ENCODE measurements at regions not wholly inside any gene's neighbourhood (a gene's known extent, or its start where the extent isn't known, plus 50 kb on each side); places are given as distances from the start of the nearest gene placed in this dataset.
"Not testable (repeated sequence)": the region's sequence is repeated elsewhere in the genome, so short reads cannot be mapped to it uniquely, and the experiment has no call there.

GRCh38 chr5:121503111-121503840 lies 348.4 kb upstream of the FTMT start:
- peak in 1 of 2 experiments; percentile 6 for DNase-seq

- no peak for DNase-seq
These were observed 334.7 kb upstream of the FTMT start for GRCh38 chr5:121516997-121517396.

DNA sequence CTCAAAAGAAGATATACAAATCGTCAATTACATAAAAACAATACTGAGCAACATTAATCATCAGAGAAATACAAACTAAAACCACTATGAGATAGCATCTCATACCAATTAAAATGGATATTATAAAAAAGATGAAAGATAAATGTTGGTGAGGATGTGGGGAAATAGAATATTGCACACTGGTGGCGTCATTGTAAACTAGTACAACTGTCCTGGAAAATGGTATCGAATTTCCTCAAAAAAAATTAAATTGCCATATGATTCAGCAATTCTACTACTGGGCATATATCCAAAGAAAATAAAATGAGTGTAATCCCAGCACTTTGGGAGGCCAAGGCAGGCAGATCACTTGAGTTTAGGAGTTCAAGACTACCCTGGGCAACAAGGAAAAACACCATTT lies 326.0 kb upstream of the FTMT start:
- DNase-seq = no peak

GRCh38 chr5:121526908-121527307 lies 324.8 kb upstream of the FTMT start:
- DNase-seq = no peak

GRCh38 chr5:121533814-121534213 lies 317.9 kb upstream of the FTMT start:
- no peak for DNase-seq

DNA sequence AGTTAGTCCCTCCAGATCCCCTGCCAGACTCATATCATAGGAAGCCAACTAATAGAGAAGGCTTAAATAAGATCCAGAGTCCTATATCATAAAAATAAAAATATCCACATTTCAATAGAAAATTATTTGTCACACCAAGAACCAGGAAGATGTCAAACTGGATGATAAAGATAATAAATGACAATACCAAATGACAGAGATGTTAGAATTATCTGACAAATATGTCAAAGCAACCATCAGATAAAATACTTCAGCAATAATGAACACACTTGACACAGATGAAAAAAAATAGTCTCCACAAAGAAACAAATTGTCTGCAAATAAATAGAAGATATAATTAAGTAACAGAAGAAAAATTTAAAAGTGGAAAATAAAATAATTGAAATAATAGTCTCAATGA lies 300.7 kb upstream of the FTMT start:
- DNase-seq = no peak

GRCh38 chr5:121559832-121560231 lies 291.9 kb upstream of the FTMT start:
- DNase-seq = no peak

DNA sequence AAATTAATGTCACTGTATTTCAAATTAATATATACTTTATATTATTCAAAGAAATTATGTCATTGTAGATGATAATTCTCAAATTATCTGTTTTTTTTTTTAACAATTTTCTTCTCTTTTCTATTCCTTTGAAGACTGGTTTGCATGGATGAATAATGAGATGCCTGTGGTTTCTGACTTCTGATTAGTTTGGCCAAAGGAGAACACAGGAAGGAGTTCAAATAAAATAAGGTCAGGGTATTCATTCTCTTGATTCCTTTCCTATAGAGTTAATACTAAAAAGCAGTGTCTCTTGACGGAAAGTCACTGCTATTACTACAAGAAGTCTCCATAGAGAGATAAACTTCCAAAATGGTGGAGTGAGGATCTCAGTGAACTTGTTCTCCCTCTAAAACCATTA lies 279.6 kb upstream of the FTMT start:
- no peak for DNase-seq

DNA sequence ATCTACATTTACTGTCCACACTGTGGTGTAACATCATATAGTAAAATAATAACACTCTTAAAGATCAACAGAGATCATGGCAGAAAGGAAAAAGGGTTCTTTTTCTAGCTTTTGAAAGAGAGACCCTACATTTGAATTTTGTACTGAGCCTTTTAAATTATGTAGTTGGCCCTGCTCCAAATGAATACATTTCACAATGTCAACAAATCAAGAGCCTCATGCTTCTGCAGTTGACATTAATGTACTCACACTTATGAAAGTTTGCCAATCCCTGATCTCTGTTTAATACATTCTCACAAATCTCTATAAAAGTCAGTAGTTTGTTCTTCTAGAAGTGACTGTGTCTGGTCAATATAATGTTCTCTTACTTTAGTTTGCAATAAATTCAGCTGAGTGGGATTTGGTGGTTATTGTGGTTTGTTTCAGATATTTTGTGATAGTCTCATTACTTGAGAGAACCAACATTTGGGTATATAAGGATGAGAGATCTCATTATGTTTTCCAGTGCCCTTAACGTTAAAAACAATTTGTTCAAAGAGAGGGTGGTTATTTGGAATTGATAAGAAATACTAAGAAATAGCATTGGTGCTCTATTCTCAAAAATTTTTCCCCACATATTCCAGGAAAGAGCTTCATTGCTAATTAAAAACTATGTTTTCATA lies 277.8 kb upstream of the FTMT start:
- DNase-seq = peak; percentile 26 to 60

GRCh38 chr5:121581588-121581987 lies 270.1 kb upstream of the FTMT start:
- no peak for DNase-seq

DNA sequence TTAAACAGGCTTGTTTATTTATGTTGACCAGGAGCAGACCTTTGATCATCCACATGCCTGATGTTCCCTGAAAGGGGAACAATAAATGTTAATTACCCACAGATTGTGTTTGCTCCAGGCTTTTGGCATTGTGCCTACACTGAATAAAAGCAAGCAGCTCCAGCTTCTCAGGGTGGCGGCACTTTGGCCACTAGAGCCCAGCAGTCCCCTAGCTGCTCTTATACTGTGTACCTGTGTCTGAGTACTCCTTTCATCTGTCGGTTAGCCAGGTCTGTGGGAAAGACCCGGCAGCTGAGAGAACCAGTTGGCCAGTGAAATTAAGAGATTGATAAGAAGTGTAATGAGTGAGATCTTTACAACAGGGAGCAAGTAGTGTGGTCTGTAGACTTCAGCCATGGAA lies 254.8 kb upstream of the FTMT start:
- no peak for DNase-seq

GRCh38 chr5:121608826-121609225 lies 242.9 kb upstream of the FTMT start:
- DNase-seq = no peak

GRCh38 chr5:121624035-121624434 lies 227.6 kb upstream of the FTMT start:
- DNase-seq = no peak

- no peak for DNase-seq
These were observed 222.9 kb upstream of the FTMT start for GRCh38 chr5:121628783-121629182.

DNA sequence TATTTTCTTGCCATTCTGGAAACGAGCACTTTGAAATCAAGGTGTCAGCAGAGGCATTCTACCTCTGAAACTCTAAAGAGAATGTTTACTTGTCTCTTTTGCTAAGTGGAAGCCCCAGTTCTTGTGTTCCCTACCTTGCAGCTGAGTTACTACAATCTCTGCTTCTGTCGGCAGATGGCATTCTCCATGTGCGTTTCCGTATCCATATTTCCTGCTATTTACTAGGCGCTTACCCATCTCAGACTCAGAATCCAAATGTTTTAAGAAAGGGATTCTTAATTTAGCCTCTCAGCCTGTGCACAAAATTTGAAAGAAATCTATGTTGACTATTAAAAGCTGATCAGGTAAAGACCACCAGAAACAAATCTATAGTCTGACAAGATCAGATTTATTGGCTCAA lies 221.3 kb upstream of the FTMT start:
- DNase-seq = peak; percentile 12 to 52

DNA sequence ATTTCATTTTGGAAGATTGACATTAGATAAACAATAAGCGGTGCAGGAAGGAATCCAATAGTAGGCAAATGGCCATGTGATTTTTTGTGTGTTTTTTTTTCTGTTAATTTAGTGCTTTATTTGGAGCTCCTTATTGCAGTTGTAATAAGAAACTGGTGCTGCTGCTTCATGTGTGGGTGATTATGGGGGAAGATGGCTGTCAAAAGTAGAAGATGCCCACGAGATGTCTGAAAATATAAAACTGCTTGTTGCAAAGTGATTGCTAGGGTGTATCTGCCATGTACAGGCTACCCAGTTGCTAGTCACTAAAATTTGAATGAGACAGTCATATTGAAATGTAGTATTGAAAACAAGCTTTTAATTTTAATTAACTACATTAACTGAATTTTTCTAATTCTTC lies 216.7 kb upstream of the FTMT start:
- DNase-seq = no peak

GRCh38 chr5:121638126-121638525 lies 213.6 kb upstream of the FTMT start:
- peak in 1 of 2 experiments; percentile 2 for DNase-seq

- peak in 1 of 2 experiments; percentile 34 for DNase-seq
These were observed 211.4 kb upstream of the FTMT start for GRCh38 chr5:121640298-121640697.

DNA sequence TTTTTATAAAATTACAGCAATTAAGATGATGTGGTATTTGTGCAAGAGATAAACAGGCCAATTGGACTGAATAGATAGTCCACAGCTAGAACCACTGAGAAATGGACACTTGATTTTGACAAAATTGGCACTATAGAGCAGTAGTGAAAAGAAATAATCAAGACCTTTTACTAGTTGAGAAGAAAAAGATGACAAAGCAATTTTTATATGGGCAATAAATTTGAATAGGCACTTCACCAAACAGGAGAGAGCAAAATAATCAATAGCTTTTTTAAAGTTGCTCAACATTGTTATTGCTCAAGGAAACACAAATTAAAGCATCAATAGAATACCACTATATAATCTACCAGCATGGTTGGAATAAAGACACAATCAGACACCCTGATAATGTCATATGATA lies 193.5 kb upstream of the FTMT start:
- no peak for DNase-seq

GRCh38 chr5:121660142-121660541 lies 191.5 kb upstream of the FTMT start:
- DNase-seq = no peak

DNA sequence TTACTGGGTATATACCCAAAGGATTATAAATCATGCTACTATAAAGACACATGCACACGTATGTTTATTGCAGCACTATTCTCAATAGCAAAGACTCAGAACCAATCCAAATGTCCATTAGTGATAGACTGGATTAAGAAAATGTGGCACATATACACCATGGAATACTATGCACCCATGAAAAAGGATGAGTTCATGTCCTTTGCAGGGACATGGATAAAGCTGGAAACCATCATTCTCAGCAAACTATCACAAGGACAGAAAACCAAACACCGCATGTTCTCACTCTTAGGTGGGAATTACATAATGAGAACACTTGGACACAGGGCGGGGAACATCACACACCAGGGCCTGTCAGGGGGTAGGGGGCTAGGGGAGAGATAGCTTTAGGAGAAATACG lies 186.1 kb upstream of the FTMT start:
- DNase-seq = not testable (repeated sequence)

DNA sequence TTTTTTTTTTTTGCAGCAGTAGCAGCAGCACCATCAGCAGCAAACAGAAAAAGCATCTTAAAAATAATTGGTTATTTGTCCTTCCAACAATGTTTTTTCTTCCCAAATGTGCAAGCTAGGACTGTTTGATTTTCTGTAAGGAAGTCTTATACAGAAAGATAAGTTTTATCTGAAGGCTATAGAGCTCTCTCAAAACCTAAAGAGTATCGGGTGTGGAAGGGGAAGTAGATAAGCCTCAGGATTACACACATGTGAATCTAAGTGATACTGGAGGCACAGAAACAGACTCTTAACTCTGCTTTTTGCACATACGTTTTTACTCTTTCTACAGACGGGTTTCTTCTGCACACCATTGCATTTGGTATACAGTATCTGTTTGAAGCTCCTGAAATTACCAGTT lies 184.4 kb upstream of the FTMT start:
- DNase-seq = no peak

DNA sequence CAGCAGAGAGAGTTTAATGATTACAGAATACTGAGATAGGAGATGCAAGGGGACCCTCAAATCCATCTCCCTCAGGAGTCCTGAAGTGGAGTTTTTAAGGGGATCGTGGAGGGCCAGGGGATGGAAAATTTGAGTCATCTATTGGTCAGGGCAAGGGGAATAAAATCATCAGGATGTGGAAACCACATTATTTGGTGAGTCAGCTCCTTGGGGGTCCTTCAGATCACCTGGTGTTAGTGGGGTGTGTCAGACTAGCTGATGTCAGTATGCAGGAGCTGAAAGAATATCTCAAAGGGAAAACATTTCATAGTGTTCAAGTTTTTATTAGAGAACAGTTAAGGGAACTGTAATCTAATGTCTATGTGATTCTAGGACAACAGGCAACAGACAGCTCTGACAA lies 183.0 kb upstream of the FTMT start:
- DNase-seq = no peak

DNA sequence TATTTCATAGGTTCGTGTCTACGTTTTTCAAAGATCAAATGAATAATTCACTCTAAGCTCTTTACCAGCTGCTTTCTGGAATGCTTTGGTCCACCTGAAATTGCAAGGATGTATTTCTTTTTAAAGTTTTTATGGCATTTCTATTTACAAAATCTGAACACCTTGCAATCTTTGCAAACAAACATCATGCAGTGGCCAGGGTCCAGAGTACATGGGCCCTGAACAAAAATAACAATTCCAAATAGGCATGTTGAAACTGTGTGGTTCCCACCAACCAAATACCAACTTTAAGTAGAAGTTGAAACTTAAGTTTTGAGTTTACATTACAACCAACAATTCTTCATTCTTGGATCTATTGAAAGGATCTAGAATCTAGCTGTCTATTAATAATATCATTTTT lies 180.1 kb upstream of the FTMT start:
- no peak for DNase-seq

DNA sequence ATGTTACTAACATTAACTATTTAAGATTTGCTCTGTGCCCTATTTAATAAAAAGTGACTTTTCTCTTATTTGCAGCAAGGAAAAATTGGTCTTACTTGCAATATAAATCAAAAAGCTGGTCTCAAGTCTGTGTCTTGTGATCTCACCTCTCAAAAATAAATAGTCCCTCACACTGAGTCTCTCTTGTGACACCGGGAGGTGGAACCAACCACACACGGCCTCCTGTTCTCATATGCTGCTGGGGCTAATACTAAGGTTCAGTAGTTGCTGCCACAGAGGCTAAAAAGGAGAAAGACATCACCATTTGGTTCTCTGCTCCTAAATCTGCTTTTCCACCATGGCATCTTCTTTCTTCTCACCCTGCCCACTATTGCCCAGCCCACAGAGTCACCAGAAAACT lies 175.8 kb upstream of the FTMT start:
- DNase-seq = no peak
